Adrenal gland (tissue), 9 donors: ENCODE measurements at regions not wholly inside any gene's neighbourhood (a gene's known extent, or its start where the extent isn't known, plus 50 kb on each side); places are given as distances from the start of the nearest gene placed in this dataset.

ENCODE experiments used
- DNase-seq, 7 donors: peaks; one replicate each; pipeline ENCODE4 v3.0.0-alpha.2; 2019 to 2020
- H3K27ac ChIP-seq, 5 donors: fragments of 200-600 bp; sonication (generic) in 4 of 5; 1 replicate in 3 of 5; 2 replicates in 2 of 5; pipeline versions ENCODE4 v1.5.1 to v1.8.0; 2016 to 2020; ENCODE audit warnings: mild to moderate bottlenecking in 1 of 5
- H3K27me3 ChIP-seq: fragments of 200-600 bp; 2 replicates; pipeline ENCODE4 v1.8.0; 2021
- H3K36me3 ChIP-seq, 2 donors: fragments of 200-600 bp; replicated peaks in 1 of 2; 1 replicate in 1 of 2; 2 replicates in 1 of 2; pipeline versions ENCODE4 v1.5.1 to v1.8.0; 2018 to 2022
- H3K4me1 ChIP-seq, 2 donors: fragments of 200-600 bp; replicated peaks in 1 of 2; 1 replicate in 1 of 2; 2 replicates in 1 of 2; pipeline versions ENCODE4 v1.5.1 to v1.8.0; 2018 to 2021
- H3K4me3 ChIP-seq, 4 donors: fragments of 200-600 bp; sonication (generic) in 3 of 4; one replicate each; pipeline ENCODE4 v1.5.1; 2016 to 2018
- H3K9me3 ChIP-seq, 3 donors: fragments of 200-600 bp; sonication (generic) in 1 of 3; replicated peaks in 1 of 3; 1 replicate in 2 of 3; 2 replicates in 1 of 3; pipeline versions ENCODE4 v1.5.1 to v1.8.0; 2016 to 2021
- POLR2A ChIP-seq, 2 donors: fragments of 450-650 bp; IDR thresholded peaks; one replicate each; pipeline ENCODE4 v1.6.1; 2017; ENCODE audit warnings: antibody characterized with exemption in 2 of 2, mild to moderate bottlenecking in 2 of 2, moderate library complexity in 1 of 2
- WGBS, 4 donors: extraction: QIAGEN DNeasy Blood & Tissue Kit in 2 of 4; methylation state at CpG; one replicate each; pipeline versions ENCODE4 v1.1.5 to v1.1.7; 2013 to 2017; 5-methylcytosine and 5-hydroxymethylcytosine counted together
- intact Hi-C, 2 donors: fragments of 100-400 bp; cut with DNase I; formaldehyde crosslinking; loops; one replicate each; pipeline versions ENCODE4 v1.14.1 to v1.15.0; 2022 to 2023
- TF ChIP-seq, protein P1 (sequence below), 6 experiments: fragments of 450-650 bp in 4 of 6; fragments of 200-600 bp in 2 of 6; sonication (generic) in 1 of 6; IDR thresholded peaks; 1 replicate in 5 of 6; 2 replicates in 1 of 6; pipeline versions ENCODE4 v1.5.1 to v1.8.0; 2016 to 2021; ENCODE audit warnings: antibody characterized with exemption in 6 of 6, mild to moderate bottlenecking in 2 of 6, moderate library complexity in 1 of 6
- donor health status: healthy with polysubstance abuse.
- donor health status: Bipolar disorder and iron deficiency.
- donor health status: DM: yes; HTN: yes; CAD: no.
- donor health status: DM: no; HTN: no; CAD: no.
- donor health status: DM: no; HTN: no; CAD: no.

DNA sequence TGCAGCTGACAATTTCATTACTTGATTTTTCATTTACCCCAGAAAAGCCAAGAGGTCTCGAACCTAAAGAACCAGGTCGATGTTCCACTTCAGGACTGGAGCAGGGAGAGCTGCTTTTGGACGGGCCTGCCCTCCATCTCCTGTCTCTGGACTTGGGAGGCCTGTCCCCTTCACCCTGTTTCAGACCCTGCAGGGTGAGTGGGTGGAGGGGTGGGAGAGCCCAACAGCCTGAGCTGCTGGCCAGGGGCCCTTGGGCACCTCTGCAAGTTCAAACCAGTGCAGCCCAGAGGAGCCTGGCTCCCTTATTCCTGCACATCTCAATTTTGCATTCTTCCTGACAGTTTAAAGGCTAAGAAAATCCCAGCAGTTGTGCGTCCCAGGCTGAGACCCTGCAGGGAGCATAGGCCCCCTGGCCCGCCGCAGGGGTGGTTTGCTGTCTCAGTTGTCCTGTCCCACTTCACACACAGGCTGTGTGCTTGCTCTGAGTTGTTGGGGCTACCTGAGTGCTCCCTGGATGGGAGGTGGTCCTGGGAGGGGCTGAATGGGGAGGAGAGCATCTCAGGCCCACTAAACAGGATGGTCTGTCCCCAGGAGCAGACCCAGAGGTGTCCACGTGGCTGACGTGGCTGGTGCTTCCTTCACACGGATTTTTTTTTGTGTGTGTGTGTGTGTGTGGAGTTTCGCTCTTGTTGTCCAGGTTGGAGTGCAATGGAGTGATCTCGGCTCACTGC, 443.7 kb downstream of the PTPRU start:
- Histone ChIP-seq H3K36me3 (no peaks in the 10 kb centered on the region), H3K27ac (no peak overlapping the region), H3K4me3 (no peak overlapping the region), H3K9me3 (no peaks in the 10 kb centered on the region), H3K4me1 (no peaks in the 10 kb centered on the region), H3K27me3 (no peaks in the 10 kb centered on the region)
- intact Hi-C loops, result no loop called here
- WGBS, 4 donors, result 86 to 93% (median 88%) methylated on average over 11 of the region's 11 CpGs
- TF ChIP-seq, protein P1, sequence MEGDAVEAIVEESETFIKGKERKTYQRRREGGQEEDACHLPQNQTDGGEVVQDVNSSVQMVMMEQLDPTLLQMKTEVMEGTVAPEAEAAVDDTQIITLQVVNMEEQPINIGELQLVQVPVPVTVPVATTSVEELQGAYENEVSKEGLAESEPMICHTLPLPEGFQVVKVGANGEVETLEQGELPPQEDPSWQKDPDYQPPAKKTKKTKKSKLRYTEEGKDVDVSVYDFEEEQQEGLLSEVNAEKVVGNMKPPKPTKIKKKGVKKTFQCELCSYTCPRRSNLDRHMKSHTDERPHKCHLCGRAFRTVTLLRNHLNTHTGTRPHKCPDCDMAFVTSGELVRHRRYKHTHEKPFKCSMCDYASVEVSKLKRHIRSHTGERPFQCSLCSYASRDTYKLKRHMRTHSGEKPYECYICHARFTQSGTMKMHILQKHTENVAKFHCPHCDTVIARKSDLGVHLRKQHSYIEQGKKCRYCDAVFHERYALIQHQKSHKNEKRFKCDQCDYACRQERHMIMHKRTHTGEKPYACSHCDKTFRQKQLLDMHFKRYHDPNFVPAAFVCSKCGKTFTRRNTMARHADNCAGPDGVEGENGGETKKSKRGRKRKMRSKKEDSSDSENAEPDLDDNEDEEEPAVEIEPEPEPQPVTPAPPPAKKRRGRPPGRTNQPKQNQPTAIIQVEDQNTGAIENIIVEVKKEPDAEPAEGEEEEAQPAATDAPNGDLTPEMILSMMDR (IDR thresholded peaks at IDR 0.05), result no peak
- no peak for TF ChIP-seq POLR2A (IDR thresholded peaks at IDR 0.05)
- peak in 1 of 7 donors; percentile 11 for DNase-seq

DNA sequence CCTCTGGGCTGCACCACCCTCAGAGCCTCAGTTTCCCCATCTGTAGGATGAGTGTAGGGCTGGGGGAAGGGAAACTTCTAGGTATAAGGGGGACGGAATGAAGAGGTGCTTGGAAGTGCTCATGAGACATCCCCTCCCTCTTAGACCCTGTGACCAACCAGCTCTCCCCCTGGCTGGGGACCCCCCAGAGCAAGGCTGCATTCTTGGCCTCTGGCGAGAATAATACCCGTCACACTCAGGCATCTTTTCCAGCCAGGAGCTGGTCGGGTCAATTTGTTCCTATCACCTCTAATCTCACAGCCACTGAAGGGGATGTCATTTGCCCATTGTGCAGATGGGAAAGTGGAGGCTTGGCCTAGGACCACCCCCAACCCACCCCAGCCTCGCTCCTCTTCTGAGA, 443.0 kb downstream of the PTPRU start:
- peak in 1 of 7 donors; percentile 15 for DNase-seq
- Histone ChIP-seq H3K27me3 (no peaks in the 10 kb centered on the region), H3K9me3 (no peaks in the 10 kb centered on the region), H3K4me3 (no peak overlapping the region), H3K27ac (no peak overlapping the region), H3K4me1 (no peaks in the 10 kb centered on the region), H3K36me3 (no peaks in the 10 kb centered on the region)
- TF ChIP-seq, protein P1 (IDR thresholded peaks at IDR 0.05), result no peak
- no peak for TF ChIP-seq POLR2A (IDR thresholded peaks at IDR 0.05)
- WGBS, 4 donors, result 76 to 93% (median 87%) methylated on average over 5 of the region's 5 CpGs
- intact Hi-C loops, result no loop called here

DNA sequence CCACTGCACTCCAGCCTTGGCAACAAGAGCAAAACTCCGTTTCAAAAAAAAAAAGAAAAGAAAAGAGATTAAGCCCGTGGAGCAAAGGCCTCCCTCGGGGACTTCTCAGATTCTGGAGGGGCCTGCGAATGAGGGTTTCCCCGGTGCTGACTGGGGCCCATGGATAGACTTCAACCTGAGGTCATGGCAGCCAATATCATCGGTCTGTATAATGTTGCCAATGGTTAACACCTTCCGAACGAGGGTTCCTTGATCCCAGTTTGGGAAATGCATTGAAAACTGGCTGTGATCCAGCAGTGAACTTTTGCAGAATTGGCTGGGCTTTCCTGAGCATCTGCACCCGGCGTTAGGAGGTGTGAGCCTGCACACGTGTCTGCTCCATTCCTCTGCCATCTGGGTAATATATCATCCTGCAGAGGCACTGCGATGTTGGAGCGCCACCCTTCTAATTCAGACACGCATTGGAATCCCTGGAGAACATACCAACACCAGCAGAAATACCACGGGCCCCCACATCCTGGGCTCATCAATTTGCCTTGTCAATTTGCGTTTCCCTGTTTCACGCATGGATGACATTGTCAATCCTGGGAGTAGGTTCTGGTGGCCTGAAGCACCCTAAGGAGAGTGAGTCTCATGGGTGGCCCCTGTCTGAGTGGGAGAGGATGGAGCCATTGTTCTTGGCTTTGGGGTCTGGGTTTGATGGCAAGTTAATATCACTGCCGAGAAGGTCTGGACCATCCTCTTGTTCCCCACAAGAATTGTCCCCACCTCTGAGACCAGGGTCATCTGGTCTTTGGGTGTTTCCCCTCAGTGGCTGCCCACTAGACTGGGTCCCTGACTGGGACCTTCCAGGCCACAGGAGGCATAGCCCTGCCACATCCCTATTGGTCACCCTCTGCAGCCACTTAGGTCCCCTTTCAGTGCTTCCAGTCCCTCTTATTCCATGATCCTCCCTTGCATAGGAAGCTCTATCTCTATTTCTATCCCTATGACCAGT, 441.0 kb downstream of the PTPRU start:
- WGBS, 4 donors, result 66 to 70% (median 67%) methylated on average over 15 to 18 of the region's 18 CpGs
- TF ChIP-seq, protein P1 (IDR thresholded peaks at IDR 0.05), result no peak
- no peak for TF ChIP-seq POLR2A (IDR thresholded peaks at IDR 0.05)
- peak in 1 of 7 donors; percentile 25 for DNase-seq
- no peak overlapping the region for H3K4me3 ChIP-seq
- no peaks in the 10 kb centered on the region for H3K27me3 ChIP-seq
- no peaks in the 10 kb centered on the region for H3K9me3 ChIP-seq
- no peak overlapping the region for H3K27ac ChIP-seq
- intact Hi-C loops, result no loop called here
- H3K36me3 ChIP-seq, result no peaks in the 10 kb centered on the region
- no peaks in the 10 kb centered on the region for H3K4me1 ChIP-seq

DNA sequence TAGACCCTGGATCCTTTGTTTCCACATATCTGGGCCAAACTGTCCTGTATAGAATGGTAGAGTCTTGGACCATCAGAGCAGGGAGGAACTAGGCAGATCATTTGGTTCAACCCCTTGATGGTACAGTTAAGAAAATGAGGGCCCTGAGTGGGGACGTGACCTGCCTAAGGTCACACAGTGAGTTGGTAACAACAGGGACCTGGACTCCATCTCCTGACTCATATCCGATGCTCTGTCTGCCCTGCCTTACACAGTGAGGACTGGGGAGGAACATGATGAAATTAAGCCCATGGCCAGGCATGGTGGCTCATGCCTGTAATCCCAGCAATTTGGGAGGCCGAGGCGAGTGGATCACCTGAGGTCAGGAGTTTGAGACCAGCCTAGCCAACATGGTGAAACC, 440.2 kb downstream of the PTPRU start:
- H3K27ac ChIP-seq, result no peak overlapping the region
- DNase-seq, result no peak
- H3K4me1 ChIP-seq, result no peaks in the 10 kb centered on the region
- no peaks in the 10 kb centered on the region for H3K9me3 ChIP-seq
- intact Hi-C loops, result no loop called here
- H3K27me3 ChIP-seq, result no peaks in the 10 kb centered on the region
- TF ChIP-seq POLR2A (IDR thresholded peaks at IDR 0.05), result no peak
- TF ChIP-seq, protein P1 (IDR thresholded peaks at IDR 0.05), result no peak
- 44 to 78% (median 72%) methylated on average over 3 to 4 of the region's 4 CpGs for WGBS, 4 donors
- no peaks in the 10 kb centered on the region for H3K36me3 ChIP-seq
- no peak overlapping the region for H3K4me3 ChIP-seq
